Stimulated activated naive B cell treated with anti-CD40 and anti-IgM and Interleukin-4, amounts not matched to agents 10 μg/mL and 1 μg/mL and 100 μg/mL, for 72 hours (primary cell): ENCODE measurements at regions not wholly inside any gene's neighbourhood (a gene's known extent, or its start where the extent isn't known, plus 50 kb on each side); places are given as distances from the start of the nearest gene placed in this dataset.

Experiments used
- ATAC-seq, 2 donors: fragments of 150-1000 bp; cut with Tn5 transposase; replicated peaks; 2 replicates each; pipeline ENCODE4 v1.10.0; 2021; ENCODE audit warnings: moderate library complexity in 1 of 2
- DNase-seq: peaks from one replicate; pipeline ENCODE4 v3.0.0; 2021
- H3K27ac Mint-ChIP-seq: one replicate; pipeline ENCODE4 v1.8.0; 2022; ENCODE audit warnings: mild to moderate bottlenecking, mixed read lengths
- H3K27me3 Mint-ChIP-seq, 2 donors: one replicate each; pipeline ENCODE4 v1.8.0; 2022; ENCODE audit warnings: mixed read lengths in 2 of 2
- H3K36me3 Mint-ChIP-seq, 2 donors: one replicate each; pipeline ENCODE4 v1.8.0; 2022; ENCODE audit warnings: mixed read lengths in 2 of 2, mild to moderate bottlenecking in 1 of 2
- H3K4me1 Mint-ChIP-seq, 2 donors: one replicate each; pipeline ENCODE4 v1.8.0; 2022; ENCODE audit warnings: mixed read lengths in 2 of 2, mild to moderate bottlenecking in 1 of 2
- H3K4me3 Mint-ChIP-seq, 2 donors: one replicate each; pipeline ENCODE4 v1.8.0; 2022; ENCODE audit warnings: mild to moderate bottlenecking in 2 of 2, mixed read lengths in 2 of 2, moderate library complexity in 1 of 2
- H3K9me3 Mint-ChIP-seq, 2 donors: one replicate each; pipeline ENCODE4 v1.8.0; 2022; ENCODE audit warnings: mixed read lengths in 2 of 2, mild to moderate bottlenecking in 1 of 2

DNA sequence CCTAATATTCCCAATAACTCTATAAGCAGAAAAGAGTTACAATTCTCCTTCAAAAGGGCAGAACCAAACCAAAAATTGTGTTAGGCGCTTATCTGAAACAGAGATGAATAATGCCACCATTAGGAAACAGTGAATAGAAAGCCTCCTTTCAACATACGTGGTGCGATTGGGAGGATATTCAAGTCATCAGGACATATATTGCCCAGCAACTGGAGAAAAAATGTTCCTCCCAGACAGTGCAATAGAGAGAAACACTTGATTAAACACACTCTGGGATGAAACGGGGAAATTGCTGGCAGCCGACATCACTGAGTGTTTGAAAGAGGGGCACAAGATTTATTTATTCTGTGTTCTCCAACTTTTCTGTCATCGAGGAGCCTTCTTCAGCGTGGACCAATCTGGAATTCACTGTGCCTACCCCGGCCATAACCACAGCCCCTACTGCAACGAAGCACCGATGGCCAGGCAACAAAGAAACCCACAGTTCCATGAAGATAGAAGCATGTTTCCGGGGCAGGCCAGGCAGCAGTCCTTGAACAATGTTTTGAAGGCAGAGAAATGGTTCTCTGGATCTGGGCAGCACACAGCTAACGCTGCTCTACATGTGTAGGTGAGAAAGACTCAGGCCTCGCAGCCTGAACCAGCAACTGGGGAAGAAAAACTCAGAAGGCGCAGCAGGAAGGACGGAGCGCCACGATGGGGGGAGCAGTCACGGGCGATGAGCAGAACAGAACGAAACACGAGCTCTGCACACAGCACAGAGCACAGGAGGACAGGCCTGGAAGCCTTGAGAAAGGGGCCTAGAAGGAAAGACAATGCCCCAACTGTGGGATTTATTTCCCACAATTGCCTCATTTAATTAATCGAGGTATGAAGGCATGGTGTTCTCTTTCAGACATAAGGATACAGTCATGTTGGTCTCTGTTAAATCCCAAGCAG lies 234.2 kb upstream of the FOXQ1 start:
- H3K36me3 Mint-ChIP-seq, result no peaks in the 10 kb centered on the region
- no peak for DNase-seq
- no peak overlapping the region for H3K4me3 Mint-ChIP-seq
- no peaks in the 10 kb centered on the region for H3K9me3 Mint-ChIP-seq
- no peaks in the 10 kb centered on the region for H3K4me1 Mint-ChIP-seq
- H3K27ac Mint-ChIP-seq, result no peak overlapping the region
- ATAC-seq, result no peak
- H3K27me3 Mint-ChIP-seq, result peaks cover 5 to 6% of the 10 kb centered on the region in 2 donors

DNA sequence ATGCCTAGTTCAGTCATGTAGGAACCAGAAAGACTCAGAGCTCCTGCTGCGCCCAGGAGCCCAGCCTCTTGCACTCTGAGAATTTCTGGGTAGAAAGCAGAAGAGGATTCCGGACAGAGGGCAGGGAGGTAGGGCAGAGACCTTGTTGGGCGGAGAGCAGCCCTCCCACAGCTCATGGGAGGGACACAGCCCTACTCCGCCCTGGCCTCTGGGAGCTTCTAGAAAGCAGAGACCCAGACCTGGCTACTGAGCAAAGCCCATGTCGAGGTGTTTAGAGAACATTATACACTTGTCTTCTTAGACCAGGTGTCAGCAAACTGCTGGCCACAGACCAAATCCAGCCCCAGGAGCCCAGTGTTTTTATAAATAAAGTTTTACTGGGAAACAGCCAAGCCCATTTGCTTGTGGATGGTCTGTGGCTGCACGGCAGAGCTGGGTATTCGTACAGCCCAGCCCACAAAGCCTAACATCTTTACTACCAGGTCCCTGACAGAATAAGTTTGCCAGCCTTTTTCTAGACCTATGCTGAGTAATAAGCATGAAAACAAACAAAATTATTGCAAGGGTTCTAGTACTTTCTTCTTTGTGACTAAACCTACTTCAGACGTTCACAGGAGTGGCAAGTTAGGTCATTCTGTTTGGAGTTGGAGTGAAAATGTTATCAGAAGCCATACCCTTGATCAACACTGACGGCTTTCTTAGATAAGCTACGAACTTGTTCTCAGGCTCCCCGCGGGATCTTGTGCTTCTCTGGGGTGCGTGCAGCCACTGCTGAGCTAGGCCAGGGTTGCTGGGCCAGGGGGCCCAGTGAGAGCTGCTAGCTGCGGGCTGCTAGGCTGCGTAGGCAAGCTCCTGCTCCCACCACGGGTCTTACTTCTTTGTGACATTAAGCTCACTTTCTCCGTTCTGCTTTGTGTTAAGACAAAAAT lies 235.1 kb upstream of the FOXQ1 start:
- H3K27me3 Mint-ChIP-seq, result peaks cover 5 to 6% of the 10 kb centered on the region in 2 donors
- no peak overlapping the region for H3K4me3 Mint-ChIP-seq
- H3K27ac Mint-ChIP-seq, result no peak overlapping the region
- DNase-seq (no peak), ATAC-seq (no peak)
- H3K4me1 Mint-ChIP-seq, result no peaks in the 10 kb centered on the region
- no peaks in the 10 kb centered on the region for H3K36me3 Mint-ChIP-seq
- no peaks in the 10 kb centered on the region for H3K9me3 Mint-ChIP-seq

DNA sequence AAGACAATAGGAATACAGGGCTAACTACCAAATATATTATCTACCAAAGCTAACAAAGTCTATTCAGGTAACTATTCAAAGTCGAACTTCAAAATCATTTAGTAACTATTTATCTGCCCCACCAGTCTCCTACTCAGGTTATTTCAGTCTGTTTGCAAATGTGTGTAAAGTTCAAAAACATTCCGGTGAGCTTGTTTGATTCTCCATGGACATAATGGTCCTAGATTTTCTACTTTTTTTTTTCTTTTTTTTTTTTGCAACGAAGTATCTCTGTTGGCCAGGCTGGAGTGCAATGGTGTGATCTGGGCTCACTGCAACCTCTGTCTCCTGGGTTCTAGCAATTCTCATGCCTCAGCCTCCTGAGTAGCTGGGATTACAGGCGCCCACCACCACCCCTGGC lies 236.0 kb upstream of the FOXQ1 start:
- Mint-ChIP-seq H3K27me3 (peaks cover 5 to 11% of the 10 kb centered on the region in 2 donors), H3K27ac (no peak overlapping the region), H3K36me3 (no peaks in the 10 kb centered on the region), H3K4me3 (no peak overlapping the region), H3K4me1 (no peaks in the 10 kb centered on the region), H3K9me3 (no peaks in the 10 kb centered on the region)
- no peak for DNase-seq
- ATAC-seq, result no peak

DNA sequence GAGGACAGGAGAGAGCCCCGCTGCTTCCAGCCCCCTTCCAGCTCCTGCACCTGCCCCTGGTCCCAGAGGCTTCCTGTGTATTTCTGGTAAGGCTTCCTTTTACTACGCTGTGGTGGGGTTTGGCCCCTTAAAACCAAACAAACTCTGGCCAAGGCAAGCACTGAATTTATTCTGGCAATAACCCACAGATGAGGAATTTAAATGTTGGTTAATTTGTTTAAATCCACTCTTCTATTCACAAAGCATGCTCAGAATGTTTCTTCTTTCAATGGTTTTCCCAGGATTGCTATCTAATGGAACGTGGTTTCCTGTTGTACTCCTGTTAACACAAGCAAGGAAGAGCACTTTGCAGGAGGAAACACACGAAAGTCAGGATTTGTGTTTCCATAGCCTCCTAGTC lies 236.5 kb upstream of the FOXQ1 start:
- H3K27ac Mint-ChIP-seq, result no peak overlapping the region
- DNase-seq, result no peak
- H3K36me3 Mint-ChIP-seq, result no peaks in the 10 kb centered on the region
- H3K4me1 Mint-ChIP-seq, result no peaks in the 10 kb centered on the region
- no peak for ATAC-seq
- H3K27me3 Mint-ChIP-seq, result peaks cover 5 to 15% of the 10 kb centered on the region in 2 donors
- no peak overlapping the region for H3K4me3 Mint-ChIP-seq
- no peaks in the 10 kb centered on the region for H3K9me3 Mint-ChIP-seq

DNA sequence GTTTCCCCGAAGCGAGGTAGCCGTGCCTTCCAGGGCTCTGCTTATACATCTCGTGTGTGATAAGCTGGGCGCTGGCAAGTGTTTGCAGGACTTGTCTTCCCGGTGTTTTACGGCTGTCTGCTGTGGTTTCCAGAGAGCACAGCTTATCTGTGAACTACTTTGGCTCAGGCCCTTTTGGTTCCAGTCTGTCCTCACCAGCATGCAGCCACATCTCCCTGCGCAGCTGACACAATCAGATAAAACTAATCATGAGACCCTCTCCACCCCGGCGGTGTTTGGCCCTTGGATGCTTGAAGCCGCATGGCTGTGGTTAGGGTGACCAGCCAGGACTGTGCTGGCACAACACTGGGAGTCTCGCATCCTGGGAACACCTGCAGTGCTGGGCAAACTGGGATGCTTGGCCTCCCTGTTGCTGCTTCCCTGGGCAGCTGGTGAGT lies 241.8 kb upstream of the FOXQ1 start:
- Mint-ChIP-seq H3K4me1 (no peaks in the 10 kb centered on the region), H3K4me3 (no peak overlapping the region), H3K9me3 (no peaks in the 10 kb centered on the region), H3K27ac (no peak overlapping the region), H3K36me3 (no peaks in the 10 kb centered on the region), H3K27me3 (peaks cover 10 to 26% of the 10 kb centered on the region in 2 donors)
- no peak for ATAC-seq
- no peak for DNase-seq

DNA sequence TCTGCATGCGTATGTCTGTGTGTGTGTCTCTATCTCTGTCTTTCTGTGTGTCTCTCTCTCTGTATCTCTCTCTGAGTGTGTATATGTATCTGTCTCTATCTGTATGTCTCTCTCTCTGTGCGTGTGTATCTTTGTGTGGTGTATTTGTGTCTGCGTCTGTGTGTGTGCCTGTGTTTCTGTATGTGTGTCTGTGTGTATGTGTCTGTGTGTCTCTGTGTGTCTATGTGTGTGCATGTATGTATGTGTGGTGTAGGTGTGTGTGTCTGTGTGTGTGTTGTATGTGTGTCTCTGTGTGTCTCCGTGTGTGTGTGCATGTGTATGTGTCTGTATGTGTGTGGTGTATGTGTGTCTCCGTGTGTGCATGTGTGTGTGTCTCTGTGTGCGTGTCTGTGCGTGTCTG lies 243.0 kb upstream of the FOXQ1 start:
- DNase-seq (no peak), ATAC-seq (no peak)
- no peaks in the 10 kb centered on the region for H3K9me3 Mint-ChIP-seq
- H3K36me3 Mint-ChIP-seq, result no peaks in the 10 kb centered on the region
- H3K27ac Mint-ChIP-seq, result no peak overlapping the region
- no peak overlapping the region for H3K4me3 Mint-ChIP-seq
- H3K4me1 Mint-ChIP-seq, result no peaks in the 10 kb centered on the region
- H3K27me3 Mint-ChIP-seq, result peaks cover 10 to 32% of the 10 kb centered on the region in 2 donors

DNA sequence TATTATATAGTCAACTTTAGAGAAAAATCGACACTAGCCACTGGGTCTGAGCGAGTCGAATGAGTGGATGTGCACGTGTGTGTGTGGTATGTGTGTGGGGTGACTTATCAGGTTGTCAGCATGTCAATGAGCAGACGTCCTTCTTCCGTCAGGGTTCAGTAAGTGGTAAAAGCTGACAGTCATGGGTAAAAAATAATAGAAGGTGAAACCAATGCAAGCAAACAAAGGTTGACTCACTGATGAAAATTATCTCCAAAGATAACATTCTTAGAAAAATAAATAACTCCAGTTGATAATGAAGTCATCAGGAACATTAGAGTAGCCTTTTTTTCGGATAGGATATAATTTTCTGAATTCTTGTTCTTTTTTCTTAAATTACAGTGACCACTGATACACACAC lies 243.8 kb upstream of the FOXQ1 start:
- Mint-ChIP-seq H3K4me3 (no peak overlapping the region), H3K27ac (no peak overlapping the region), H3K9me3 (no peaks in the 10 kb centered on the region), H3K27me3 (peaks cover 10 to 32% of the 10 kb centered on the region in 2 donors), H3K36me3 (no peaks in the 10 kb centered on the region), H3K4me1 (no peaks in the 10 kb centered on the region)
- no peak for DNase-seq
- ATAC-seq, result no peak

DNA sequence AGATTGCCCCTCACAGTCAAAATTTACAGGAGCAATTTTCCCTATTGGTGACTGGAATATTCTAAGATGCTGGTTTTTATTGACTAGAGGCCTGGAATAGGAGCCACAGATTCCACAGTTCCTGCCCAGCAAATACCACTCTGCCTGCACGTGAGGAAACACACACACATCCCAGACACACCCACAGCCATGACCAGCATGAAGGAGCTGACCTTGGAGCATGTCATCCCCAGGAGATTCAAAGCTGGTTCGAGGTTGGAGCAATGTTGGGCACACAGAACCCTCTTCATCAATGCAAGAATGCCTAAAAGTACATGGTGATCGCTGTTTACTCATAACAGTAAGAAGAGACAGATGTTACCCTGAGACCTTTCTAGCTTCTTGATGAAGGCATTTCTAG lies 244.6 kb upstream of the FOXQ1 start:
- H3K4me1 Mint-ChIP-seq, result no peaks in the 10 kb centered on the region
- peaks cover 10 to 32% of the 10 kb centered on the region in 2 donors for H3K27me3 Mint-ChIP-seq
- H3K9me3 Mint-ChIP-seq, result no peaks in the 10 kb centered on the region
- H3K36me3 Mint-ChIP-seq, result no peaks in the 10 kb centered on the region
- no peak overlapping the region for H3K4me3 Mint-ChIP-seq
- H3K27ac Mint-ChIP-seq, result no peak overlapping the region
- no peak for DNase-seq
- no peak for ATAC-seq

DNA sequence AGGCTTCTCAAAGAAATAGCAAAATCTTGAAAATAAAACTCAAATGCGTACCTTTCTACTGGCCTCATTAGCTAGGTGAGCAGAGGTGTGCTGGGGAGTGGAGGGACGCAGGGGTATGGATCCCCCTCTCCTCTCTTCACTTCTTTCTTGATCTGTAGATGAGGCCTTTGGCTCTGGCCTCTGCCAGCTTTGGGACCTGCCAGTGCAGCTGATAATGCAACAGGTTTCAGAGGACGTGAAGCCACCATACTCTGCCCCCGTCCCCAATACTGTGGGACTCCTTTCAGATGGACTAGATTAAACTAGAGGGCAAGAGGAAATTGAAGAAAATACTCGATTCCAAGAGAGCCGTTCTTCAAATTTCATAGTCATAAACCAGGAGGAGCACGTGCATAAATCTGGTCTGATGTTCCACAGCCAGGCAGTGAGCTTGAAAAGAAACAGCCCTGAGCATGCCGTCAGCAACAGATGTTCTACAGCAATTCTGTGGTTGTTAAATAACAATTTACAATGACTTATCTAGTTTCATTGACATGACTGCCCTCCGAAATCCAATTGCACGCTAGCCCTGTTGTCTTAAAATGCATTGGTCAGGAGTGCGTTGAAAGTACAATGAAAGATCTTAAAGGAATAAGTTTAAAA lies 245.3 kb upstream of the FOXQ1 start:
- no peak for ATAC-seq
- Mint-ChIP-seq H3K27ac (no peak overlapping the region), H3K9me3 (no peaks in the 10 kb centered on the region), H3K4me3 (no peak overlapping the region), H3K27me3 (peaks cover 14 to 32% of the 10 kb centered on the region in 2 donors), H3K4me1 (no peaks in the 10 kb centered on the region), H3K36me3 (no peaks in the 10 kb centered on the region)
- DNase-seq, result no peak

DNA sequence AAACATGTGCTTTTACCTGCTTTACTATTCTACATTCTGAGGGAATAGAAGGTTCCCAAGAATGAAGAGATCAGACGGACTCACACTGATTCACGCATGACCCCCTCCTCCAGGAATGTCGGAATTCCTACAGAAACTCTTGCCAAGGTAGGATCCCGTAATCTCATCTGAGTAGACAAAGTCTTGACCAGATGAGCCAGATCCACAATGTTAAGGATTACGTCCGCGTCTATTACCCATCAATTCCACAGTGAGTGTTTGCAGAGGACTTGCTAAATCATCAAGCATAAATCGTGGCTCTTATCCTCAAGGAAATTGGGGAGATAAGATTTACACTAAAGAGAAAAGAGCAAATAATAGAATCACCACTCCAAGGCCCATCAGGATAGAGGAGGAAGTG lies 245.9 kb upstream of the FOXQ1 start:
- Mint-ChIP-seq H3K4me3 (no peak overlapping the region), H3K36me3 (no peaks in the 10 kb centered on the region), H3K27ac (no peak overlapping the region), H3K9me3 (no peaks in the 10 kb centered on the region), H3K27me3 (peaks cover 14 to 27% of the 10 kb centered on the region in 2 donors), H3K4me1 (no peaks in the 10 kb centered on the region)
- ATAC-seq, result no peak
- no peak for DNase-seq

DNA sequence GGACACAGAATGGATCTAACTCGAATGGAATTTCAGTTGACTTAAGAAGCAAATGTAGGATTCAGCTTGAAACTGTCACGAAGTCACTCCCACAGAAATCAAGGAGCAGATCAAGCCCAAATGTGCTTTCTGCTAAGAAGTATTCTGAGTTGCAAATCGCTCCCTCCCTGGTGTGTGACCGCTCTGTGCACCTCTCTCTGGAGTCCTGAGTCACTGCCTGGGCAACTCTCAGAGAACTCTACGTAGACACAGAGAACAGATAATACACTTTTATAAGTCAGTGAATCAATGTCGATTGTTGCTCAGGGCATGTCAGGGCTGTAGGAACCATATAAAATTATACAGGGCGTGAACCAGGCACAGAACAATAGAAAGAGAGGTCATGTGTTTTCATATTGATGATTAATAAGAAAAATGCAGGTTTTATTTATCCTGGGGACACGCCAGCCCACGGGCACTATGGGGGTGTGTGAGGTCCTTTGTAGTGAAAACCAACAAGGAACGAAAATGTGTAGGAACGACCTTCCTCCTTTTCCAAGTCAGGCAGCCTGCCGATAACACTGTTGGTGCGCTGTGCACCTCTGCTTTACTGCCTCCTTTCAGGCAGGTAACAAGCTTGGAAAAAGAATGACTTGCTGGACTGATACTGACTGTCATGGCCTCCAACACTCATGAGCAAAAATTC lies 248.1 kb upstream of the FOXQ1 start:
- Mint-ChIP-seq H3K27ac (no peak overlapping the region), H3K27me3 (peaks cover 6 to 17% of the 10 kb centered on the region in 2 donors), H3K36me3 (no peaks in the 10 kb centered on the region), H3K4me3 (no peak overlapping the region), H3K9me3 (no peaks in the 10 kb centered on the region), H3K4me1 (no peaks in the 10 kb centered on the region)
- no peak for ATAC-seq
- no peak for DNase-seq

DNA sequence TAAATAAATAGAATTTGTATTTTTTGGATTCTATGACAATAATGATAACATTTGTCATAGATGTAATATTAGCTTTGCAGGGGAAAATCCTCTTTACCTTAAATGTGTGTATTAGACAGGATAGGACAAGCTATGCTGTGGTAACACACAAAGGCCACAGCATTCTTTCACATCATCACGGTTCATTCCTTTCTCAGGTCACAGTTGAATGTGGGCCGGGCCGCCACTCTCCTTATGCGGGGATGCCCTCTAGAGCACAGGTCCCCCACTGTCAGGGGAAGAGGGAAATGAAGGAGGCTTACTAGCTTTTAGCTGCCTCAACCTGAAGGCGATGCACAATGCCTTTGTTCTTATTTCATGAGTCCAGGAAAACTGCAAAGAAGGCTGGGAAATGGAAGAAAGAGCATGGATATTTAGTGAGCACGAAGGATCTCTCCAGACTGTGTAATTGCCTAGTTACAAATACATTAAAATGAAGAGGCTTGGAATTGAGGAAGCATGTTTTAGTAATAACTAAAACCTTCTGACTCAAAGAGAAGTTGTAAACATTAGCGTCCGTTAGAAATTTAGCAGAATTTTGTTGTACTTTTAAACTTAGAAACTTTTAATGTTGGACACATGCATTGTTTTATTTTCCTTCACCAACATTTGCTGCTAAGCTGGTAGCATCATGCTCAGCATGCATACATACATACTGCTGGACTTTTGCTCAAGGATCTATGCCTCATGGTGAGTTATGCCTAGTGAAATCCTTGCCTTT lies 248.9 kb upstream of the FOXQ1 start:
- Mint-ChIP-seq H3K27me3 (peaks cover 4 to 14% of the 10 kb centered on the region in 2 donors), H3K27ac (no peak overlapping the region), H3K4me1 (no peaks in the 10 kb centered on the region), H3K4me3 (no peak overlapping the region), H3K36me3 (no peaks in the 10 kb centered on the region), H3K9me3 (no peaks in the 10 kb centered on the region)
- DNase-seq (no peak), ATAC-seq (peak; percentile 39 to 46)

DNA sequence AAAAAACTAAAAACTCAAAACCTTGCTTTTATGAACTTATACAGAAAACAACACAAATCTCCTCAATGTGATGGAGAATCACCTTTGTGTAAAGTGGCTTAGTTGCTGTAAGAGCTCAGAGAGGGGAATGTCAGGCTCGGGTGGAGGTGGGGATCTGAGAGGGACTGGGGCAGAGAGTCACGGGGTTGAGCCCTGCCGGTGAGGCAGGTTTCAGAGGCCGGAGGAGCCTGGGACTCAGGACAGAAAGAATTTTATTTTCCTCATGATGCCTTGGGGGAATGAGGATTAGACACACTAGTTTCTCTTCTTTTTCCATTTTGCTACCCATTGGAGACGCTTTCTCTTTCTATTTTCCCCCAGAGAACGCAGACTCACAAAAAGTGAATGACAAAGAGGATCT lies 252.3 kb upstream of the FOXQ1 start:
- Mint-ChIP-seq H3K4me3 (no peak overlapping the region), H3K27ac (no peak overlapping the region), H3K4me1 (no peaks in the 10 kb centered on the region), H3K27me3 (peaks cover 7 to 12% of the 10 kb centered on the region in 2 donors), H3K36me3 (no peaks in the 10 kb centered on the region), H3K9me3 (no peaks in the 10 kb centered on the region)
- ATAC-seq (no peak), DNase-seq (no peak)
